Lung (tissue), 11 donors: ENCODE measurements at regions not wholly inside any gene's neighbourhood (a gene's known extent, or its start where the extent isn't known, plus 50 kb on each side); places are given as distances from the start of the nearest gene placed in this dataset.
A peak's percentile ranks its signal among the peaks of the same experiment; 100 is the strongest.

ENCODE experiments used
- ATAC-seq: fragments of 200-7000 bp; cut with Tn5 transposase; one replicate; pipeline ENCODE4 v1.9.1; 2020; ENCODE audit warnings: moderate number of reproducible peaks; ENCODE audit not compliant: insufficient read depth, low FRiP score
- DNase-seq, 3 donors: peaks; one replicate each; pipeline ENCODE4 v3.0.0-alpha.2; 2013 to 2017
- H3K27ac ChIP-seq, 2 donors: one replicate each; pipeline ENCODE4 v1.5.1; 2013; ENCODE audit warnings: mild to moderate bottlenecking in 2 of 2, moderate library complexity in 2 of 2, control low read depth in 1 of 2, inconsistent platforms in 1 of 2, low read depth in 1 of 2, low read length in 1 of 2
- H3K27me3 ChIP-seq, 3 donors: one replicate each; pipeline ENCODE4 v1.5.1; 2013; ENCODE audit warnings: low read length in 2 of 3; ENCODE audit not compliant: control insufficient read depth in 3 of 3, insufficient read depth in 3 of 3
- H3K36me3 ChIP-seq, 4 donors: one replicate each; pipeline ENCODE4 v1.5.1; 2013; ENCODE audit warnings: low read length in 4 of 4, mild to moderate bottlenecking in 1 of 4, moderate library complexity in 1 of 4; ENCODE audit not compliant: control insufficient read depth in 4 of 4, insufficient read depth in 4 of 4
- H3K4me1 ChIP-seq, 5 donors: one replicate each; pipeline ENCODE4 v1.5.1; 2013; ENCODE audit warnings: low read length in 5 of 5, mild to moderate bottlenecking in 2 of 5, moderate library complexity in 1 of 5; ENCODE audit not compliant: control insufficient read depth in 5 of 5, insufficient read depth in 5 of 5
- H3K4me3 ChIP-seq: one replicate; pipeline ENCODE4 v1.5.1; 2013; ENCODE audit warnings: mild to moderate bottlenecking, control low read depth, moderate library complexity
- H3K9ac ChIP-seq, 2 donors: one replicate each; pipeline ENCODE4 v1.5.1; 2013; ENCODE audit warnings: low read length in 2 of 2, control low read depth in 1 of 2; ENCODE audit not compliant: insufficient read depth in 1 of 2
- H3K9me3 ChIP-seq, 4 donors: one replicate each; pipeline ENCODE4 v1.5.1; 2013; ENCODE audit warnings: low read length in 3 of 4, mild to moderate bottlenecking in 1 of 4, moderate library complexity in 1 of 4; ENCODE audit not compliant: control insufficient read depth in 4 of 4, insufficient read depth in 3 of 4
- CTCF ChIP-seq: IDR thresholded peaks from 2 replicates; pipeline ENCODE4 v1.5.1; 2012; ENCODE audit warnings: mild to moderate bottlenecking; ENCODE audit errors: control extremely low read depth, extremely low read depth
- WGBS, 2 donors: extraction: QIAGEN DNeasy Blood & Tissue Kit; methylation state at CpG; one replicate each; pipeline ENCODE4 v1.1.7; 2013; 5-methylcytosine and 5-hydroxymethylcytosine counted together
- donor health status: control.
- donor health status: control.
- donor health status: Bipolar disorder and iron deficiency.
- donor health status: healthy.
- donor health status: DM: yes; HTN: yes; CAD: no.

- Histone ChIP-seq H3K4me3 (no peak overlapping the region), H3K4me1 (peaks cover 0 to 11% (median 0%) of the 10 kb centered on the region in 5 donors), H3K9me3 (peaks cover 0 to 3% (median 0%) of the 10 kb centered on the region in 4 donors), H3K9ac (no peak overlapping the region), H3K27me3 (no peaks in the 10 kb centered on the region), H3K36me3 (no peaks in the 10 kb centered on the region), H3K27ac (no peak overlapping the region)
- ATAC-seq (no peak), DNase-seq (no peak)
- TF ChIP-seq CTCF = no peak
- 47 to 65% methylated on average over 1 of the region's 1 CpG for WGBS, 2 donors
Measured at GRCh38 chr6:76438768-76439167, 366.3 kb upstream of the IMPG1 start.

GRCh38 chr6:76435174-76435573 is 362.7 kb upstream of the IMPG1 start:
- H3K4me1 ChIP-seq = peaks cover 0 to 9% (median 0%) of the 10 kb centered on the region in 5 donors
- no peak for DNase-seq
- WGBS, 2 donors = 42 to 56% methylated on average over 1 of the region's 1 CpG
- H3K27me3 ChIP-seq = no peaks in the 10 kb centered on the region
- ATAC-seq = no peak
- no peak overlapping the region for H3K27ac ChIP-seq
- no peak for TF ChIP-seq CTCF
- peaks cover 0 to 3% (median 0%) of the 10 kb centered on the region in 4 donors for H3K9me3 ChIP-seq
- no peak overlapping the region for H3K9ac ChIP-seq
- H3K36me3 ChIP-seq = no peaks in the 10 kb centered on the region
- no peak overlapping the region for H3K4me3 ChIP-seq

- Histone ChIP-seq H3K27ac (no peak overlapping the region), H3K4me1 (peaks cover 0 to 7% (median 0%) of the 10 kb centered on the region in 5 donors), H3K36me3 (no peaks in the 10 kb centered on the region), H3K27me3 (no peaks in the 10 kb centered on the region), H3K9me3 (no peaks in the 10 kb centered on the region), H3K9ac (no peak overlapping the region), H3K4me3 (no peak overlapping the region)
- ATAC-seq = no peak
- 41 to 49% methylated on average over 2 of the region's 2 CpGs for WGBS, 2 donors
- TF ChIP-seq CTCF = no peak
- peak in 2 of 3 donors; percentile 54 to 68 for DNase-seq
Measured at GRCh38 chr6:76422511-76423213, 350.2 kb upstream of the IMPG1 start.

GRCh38 chr6:76420094-76420493 is 347.6 kb upstream of the IMPG1 start:
- no peaks in the 10 kb centered on the region for H3K27me3 ChIP-seq
- WGBS, 2 donors = 86 to 87% methylated on average over 2 of the region's 2 CpGs
- H3K36me3 ChIP-seq = no peaks in the 10 kb centered on the region
- TF ChIP-seq CTCF = no peak
- H3K9ac ChIP-seq = no peak overlapping the region
- no peak overlapping the region for H3K27ac ChIP-seq
- H3K9me3 ChIP-seq = no peaks in the 10 kb centered on the region
- no peak for ATAC-seq
- H3K4me3 ChIP-seq = no peak overlapping the region
- DNase-seq = no peak
- H3K4me1 ChIP-seq = peaks cover 0 to 7% (median 0%) of the 10 kb centered on the region in 5 donors
